GM21526 (cell line): ENCODE measurements at regions not wholly inside any gene's neighbourhood (a gene's known extent, or its start where the extent isn't known, plus 50 kb on each side); places are given as distances from the start of the nearest gene placed in this dataset.
A peak's percentile ranks its signal among the peaks of the same experiment; 100 is the strongest.
"Not testable (repeated sequence)": the region's sequence is repeated elsewhere in the genome, so short reads cannot be mapped to it uniquely, and the experiment has no call there.

ENCODE experiments used
- ATAC-seq: cut with Tn5 transposase; IDR thresholded peaks from one replicate; pipeline ENCODE4 v1.9.1; 2021; ENCODE audit warnings: moderate library complexity; ENCODE audit not compliant: unreplicated experiment, low FRiP score

GRCh38 chrX:3972104-3972858 lies 258.8 kb upstream of the PRKX start:
- ATAC-seq: not testable (repeated sequence)

- ATAC-seq: no peak
Measured at GRCh38 chrX:3968749-3969148, 255.3 kb upstream of the PRKX start.

- peak; percentile 65 for ATAC-seq
Measured at GRCh38 chrX:3963980-3964379, 250.5 kb upstream of the PRKX start.

- no peak for ATAC-seq
Measured at GRCh38 chrX:3962511-3963311, 249.3 kb upstream of the PRKX start.

- ATAC-seq: no peak
Measured at GRCh38 chrX:3960952-3961351, 247.5 kb upstream of the PRKX start.

- no peak for ATAC-seq
Measured at GRCh38 chrX:3951859-3952258, 238.4 kb upstream of the PRKX start.

GRCh38 chrX:3950373-3950772 lies 236.9 kb upstream of the PRKX start:
- ATAC-seq: no peak

- no peak for ATAC-seq
Measured at GRCh38 chrX:3943965-3944364, 230.5 kb upstream of the PRKX start.

- ATAC-seq: no peak
Measured at GRCh38 chrX:3940000-3940610, 226.7 kb upstream of the PRKX start.

GRCh38 chrX:3938587-3938986 lies 225.1 kb upstream of the PRKX start:
- ATAC-seq: no peak

- not testable (repeated sequence) for ATAC-seq
Measured at GRCh38 chrX:3935196-3935595, 221.7 kb upstream of the PRKX start.

- ATAC-seq: peak; percentile 98
Measured at GRCh38 chrX:3920424-3921017, 207.1 kb upstream of the PRKX start.

- peak; percentile 43 for ATAC-seq
Measured at GRCh38 chrX:3919668-3920423, 206.4 kb upstream of the PRKX start.

- ATAC-seq: not testable (repeated sequence)
Measured at GRCh38 chrX:3914813-3915212, 201.4 kb upstream of the PRKX start.

GRCh38 chrX:3914059-3914458 lies 200.6 kb upstream of the PRKX start:
- ATAC-seq: not testable (repeated sequence)

GRCh38 chrX:3911012-3911411 lies 197.6 kb upstream of the PRKX start:
- not testable (repeated sequence) for ATAC-seq

- ATAC-seq: not testable (repeated sequence)
Measured at GRCh38 chrX:3910611-3911010, 197.2 kb upstream of the PRKX start.

- ATAC-seq: not testable (repeated sequence)
Measured at GRCh38 chrX:3905522-3906258, 192.2 kb upstream of the PRKX start.

- not testable (repeated sequence) for ATAC-seq
Measured at GRCh38 chrX:3902222-3902621, 188.8 kb upstream of the PRKX start.

- ATAC-seq: not testable (repeated sequence)
Measured at GRCh38 chrX:3896755-3897154, 183.3 kb upstream of the PRKX start.
